Mucosa of gallbladder (tissue), 1 donor: ENCODE measurements at regions not wholly inside any gene's neighbourhood (a gene's known extent, or its start where the extent isn't known, plus 50 kb on each side); places are given as distances from the start of the nearest gene placed in this dataset.

Experiments used
- DNase-seq: peaks from one replicate; pipeline ENCODE4 v3.0.0-alpha.2; 2020; ENCODE audit warnings: low spot score
- donor health status: DM: no; HTN: no; CAD: no.

- DNase-seq = no peak
These were observed 181.0 kb downstream of the AASDH start for GRCh38 chr4:56206258-56206657.

DNA sequence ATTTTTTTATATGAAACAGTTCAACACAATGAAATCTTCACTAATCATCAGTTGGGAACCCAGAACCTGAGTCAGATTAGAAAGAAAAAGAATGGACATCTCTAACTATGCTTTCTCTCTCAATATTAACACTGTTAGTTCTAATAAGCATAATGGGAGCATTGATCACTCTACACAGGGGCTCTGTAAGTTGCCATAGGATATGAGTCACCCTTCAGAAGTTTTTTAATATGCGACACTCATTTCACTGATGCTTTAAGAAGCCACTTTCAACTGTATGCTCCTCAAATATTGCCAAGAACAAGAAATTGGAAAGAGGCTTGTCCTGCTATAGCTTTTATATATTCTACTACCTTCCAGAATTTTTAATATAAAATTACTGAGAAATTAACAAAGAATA is 187.0 kb downstream of the AASDH start:
- DNase-seq = no peak

DNA sequence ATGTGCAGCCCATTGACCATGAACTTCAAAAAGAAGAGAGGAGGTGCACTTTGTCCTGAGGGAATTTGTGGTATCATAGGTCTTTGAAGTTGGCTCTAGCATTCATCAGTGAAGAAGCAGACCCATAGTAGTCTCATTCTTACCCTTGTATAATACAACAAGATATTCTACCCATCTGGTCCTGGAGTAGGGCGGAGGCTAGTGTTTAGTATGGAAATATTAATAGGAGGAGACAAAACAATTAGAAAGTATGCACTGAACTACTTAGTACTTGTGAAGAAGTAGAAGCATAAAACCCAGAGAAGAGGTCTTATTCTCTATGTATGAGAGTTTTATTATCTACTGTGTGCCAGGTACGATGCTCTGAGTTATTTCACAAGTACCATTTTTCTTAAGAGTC is 189.0 kb downstream of the AASDH start:
- no peak for DNase-seq

- DNase-seq = no peak
These were observed 189.9 kb downstream of the AASDH start for GRCh38 chr4:56197387-56197786.

- DNase-seq = no peak
These were observed 192.3 kb downstream of the AASDH start for GRCh38 chr4:56195025-56195424.

DNA sequence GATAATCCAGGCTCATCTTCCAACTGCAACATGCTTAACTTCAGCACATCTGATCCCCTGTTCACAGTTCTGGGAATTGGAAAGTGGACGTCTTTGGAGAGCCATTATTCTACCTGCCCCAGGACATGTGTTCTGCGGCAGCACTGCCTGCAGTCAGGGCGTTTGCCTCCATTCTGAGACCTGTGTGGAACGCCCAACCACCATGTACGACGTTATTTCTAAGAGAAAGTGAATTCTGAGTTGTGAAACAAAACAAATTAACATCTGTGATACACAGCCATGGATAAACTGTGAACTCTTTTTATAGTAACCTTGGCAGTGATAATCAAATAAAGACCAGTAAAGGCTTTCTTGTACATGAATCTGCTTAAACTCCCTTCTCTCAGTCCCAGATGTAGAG is 195.8 kb downstream of the AASDH start:
- no peak for DNase-seq

- no peak for DNase-seq
These were observed 199.6 kb downstream of the AASDH start for GRCh38 chr4:56187688-56188087.

GRCh38 chr4:56186808-56187523 is 200.3 kb downstream of the AASDH start:
- no peak for DNase-seq

DNA sequence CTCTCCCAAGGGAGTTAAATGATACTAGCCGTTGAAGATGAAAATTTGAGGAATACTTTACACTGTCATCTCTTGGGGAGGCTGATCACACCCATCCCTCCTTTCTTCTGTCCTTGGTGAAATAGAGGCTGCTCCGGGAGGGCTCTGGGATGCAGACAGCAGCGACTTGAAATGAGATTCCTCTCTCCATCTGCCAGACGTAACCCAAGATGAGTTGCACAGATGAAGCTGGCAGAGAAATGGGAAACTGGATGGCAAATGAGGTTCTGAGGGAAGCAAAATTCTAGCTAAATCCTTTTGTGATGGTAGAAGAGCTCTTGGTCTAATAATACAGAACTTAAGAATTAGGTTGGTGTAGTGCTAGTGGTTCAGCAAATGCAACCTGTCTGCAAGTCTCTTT is 201.4 kb downstream of the AASDH start:
- no peak for DNase-seq

DNA sequence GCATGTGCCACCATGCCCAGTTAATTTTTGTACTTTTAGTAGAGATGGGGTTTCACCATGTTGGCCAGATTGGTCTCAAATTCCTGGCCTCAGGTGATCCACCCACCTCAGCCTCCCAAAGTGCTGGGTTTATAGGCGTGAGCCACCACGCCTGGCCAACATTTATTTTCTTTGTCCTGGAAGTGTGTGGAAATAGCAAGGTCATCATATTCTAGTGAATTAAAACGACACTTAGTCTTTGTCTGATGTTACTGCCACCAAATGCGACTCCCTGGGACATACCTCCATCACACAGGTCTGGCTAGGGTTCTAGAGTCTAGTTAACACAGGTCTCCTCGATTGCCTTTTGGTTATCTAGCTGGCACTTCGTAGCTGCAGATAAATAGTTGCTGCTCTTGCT is 203.1 kb downstream of the AASDH start:
- no peak for DNase-seq

DNA sequence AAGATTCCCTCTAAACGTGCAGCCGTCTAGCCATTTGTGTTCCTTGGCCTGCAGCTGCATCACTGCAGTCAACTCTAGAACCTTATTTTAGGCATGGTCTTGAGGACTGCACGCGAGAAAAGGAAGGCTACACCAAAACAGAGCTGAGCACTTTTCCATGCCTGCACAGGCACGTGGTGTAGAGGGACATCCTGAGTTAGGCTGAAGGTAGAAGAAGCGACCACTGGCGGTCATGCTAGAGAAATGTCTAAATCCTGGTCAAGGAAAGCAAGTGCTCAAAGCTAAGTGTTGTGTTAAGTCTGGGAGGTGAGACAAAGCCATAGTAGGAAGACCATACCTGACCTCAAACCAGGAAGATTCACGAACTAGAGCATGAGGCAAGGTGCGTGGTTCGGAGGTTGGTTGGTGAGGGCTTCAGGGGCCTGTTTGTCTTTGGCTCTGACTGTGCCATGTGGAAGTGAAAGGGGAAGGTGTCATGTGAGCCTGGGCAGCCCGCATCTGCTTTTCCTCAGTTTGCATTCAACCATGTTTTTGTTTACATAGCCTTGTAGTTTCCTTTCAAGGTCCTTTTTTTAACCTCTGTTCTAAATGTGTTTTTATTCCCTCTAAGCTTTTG is 203.8 kb downstream of the AASDH start:
- no peak for DNase-seq

GRCh38 chr4:56182356-56182755 is 204.9 kb downstream of the AASDH start:
- DNase-seq = no peak

- no peak for DNase-seq
These were observed 205.9 kb downstream of the AASDH start for GRCh38 chr4:56181140-56181953.

DNA sequence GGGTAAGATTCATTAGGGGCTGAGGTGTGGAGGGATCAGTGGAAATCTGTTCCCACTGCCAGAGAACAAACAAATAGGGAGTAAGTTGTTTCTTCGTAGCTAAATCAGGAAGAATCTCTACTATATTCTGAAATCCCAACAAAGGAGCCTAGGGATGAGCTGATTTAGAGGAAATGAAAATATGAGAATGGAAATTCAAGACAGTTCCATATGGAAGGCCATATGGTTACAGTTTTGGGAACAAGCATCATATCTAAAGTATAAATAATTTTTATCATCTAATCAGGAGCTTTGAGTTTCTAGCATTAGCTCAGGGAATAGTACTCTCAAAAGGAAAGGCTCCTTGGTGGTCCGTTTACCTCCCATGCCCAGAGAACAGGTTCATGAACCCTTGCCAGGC is 218.2 kb downstream of the AASDH start:
- DNase-seq = no peak

DNA sequence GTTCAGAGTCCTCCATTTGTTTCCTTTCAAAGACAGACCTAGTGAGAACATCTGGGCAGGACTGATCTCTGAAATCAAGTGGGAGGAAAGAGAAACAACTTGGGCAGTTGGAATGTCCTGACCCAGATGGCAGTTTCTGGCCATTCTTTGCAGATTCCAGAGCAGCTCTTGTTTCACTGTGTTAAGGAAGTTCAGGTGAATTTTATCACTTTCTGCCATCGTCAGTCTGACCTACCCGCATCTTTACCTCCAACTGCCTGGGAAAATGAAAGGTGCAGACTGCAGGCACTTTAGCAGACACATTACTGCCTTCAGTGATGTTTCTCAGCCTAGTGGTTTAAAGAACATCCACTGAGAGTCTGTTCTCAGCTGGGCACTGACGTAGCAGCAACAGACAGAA is 216.2 kb downstream of the CEP135 start:
- DNase-seq = no peak

DNA sequence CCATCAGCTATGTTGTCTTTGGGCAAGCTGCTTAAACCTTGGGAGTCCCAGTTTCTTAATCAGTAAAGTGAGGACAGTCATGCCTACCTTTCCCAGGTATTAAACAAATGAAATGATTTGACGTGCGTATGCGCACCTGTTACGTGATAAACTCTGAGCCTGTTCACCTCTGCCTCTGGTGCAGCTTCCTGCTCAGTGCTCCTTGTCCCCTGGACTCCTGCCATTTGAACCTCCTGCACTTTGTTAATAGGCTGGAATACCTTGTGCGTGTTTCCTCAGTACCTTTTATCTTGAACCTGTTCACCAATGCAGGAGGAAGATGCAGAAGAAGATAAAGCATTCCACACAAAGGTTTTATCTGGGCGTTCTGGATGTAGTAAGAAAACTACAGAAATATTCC is 211.9 kb downstream of the CEP135 start:
- DNase-seq = peak; percentile 71

DNA sequence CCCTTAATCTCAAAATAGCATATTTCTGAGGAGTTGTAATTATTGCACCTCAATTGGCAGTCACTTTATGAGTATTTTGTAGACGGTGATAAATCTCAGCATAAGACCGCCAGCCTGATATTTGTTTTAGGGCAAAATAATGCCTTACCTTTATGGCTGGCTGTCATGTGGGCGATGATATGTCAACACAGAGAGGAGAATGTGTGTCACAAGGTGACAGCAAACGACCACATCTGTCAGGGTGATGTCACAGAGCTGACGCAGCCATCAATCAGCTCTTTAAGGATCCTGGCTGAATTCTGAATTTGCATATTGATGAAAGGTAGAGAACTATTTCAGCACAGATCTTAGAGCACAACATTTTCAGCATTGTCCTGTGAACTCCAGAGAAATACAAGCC is 209.7 kb downstream of the CEP135 start:
- no peak for DNase-seq

- no peak for DNase-seq
These were observed 207.4 kb downstream of the CEP135 start for GRCh38 chr4:56156141-56156540.

DNA sequence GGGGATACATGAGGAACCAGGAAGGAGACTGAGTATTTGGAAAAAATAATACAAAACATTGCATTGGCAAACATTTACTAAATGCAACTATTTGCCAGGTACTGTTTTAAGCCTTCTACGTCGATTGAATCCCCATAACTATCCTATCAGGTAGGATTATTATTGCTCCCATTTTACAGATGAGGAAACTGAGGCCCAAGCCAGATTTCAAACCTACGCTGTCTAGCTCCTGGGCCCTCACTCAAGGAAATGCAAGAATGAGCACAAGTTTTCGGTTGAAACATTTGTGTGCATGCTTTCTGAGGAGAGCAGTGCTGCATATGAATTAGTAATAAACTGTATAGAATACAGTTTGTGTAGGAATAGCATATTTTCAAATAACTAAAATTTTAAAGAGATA is 206.7 kb downstream of the CEP135 start:
- no peak for DNase-seq

DNA sequence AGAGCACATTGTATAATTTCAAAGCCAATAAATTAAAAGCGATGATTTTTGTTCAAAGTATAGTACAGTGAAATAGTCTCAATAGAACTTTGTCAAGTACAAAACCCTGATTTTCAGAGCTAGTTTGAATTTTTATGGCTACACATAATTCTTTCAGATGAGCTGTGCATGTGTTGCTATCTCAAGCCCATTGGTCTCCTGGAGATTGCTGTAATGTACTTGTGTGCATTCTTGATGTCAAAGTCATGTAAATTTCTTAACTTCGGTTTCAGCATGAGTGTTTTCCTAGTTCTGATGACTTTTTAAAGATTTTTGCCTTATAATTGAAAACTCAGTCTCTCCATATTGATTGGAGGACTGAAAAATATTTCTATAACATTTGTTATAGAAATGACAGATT is 200.8 kb downstream of the CEP135 start:
- no peak for DNase-seq

DNA sequence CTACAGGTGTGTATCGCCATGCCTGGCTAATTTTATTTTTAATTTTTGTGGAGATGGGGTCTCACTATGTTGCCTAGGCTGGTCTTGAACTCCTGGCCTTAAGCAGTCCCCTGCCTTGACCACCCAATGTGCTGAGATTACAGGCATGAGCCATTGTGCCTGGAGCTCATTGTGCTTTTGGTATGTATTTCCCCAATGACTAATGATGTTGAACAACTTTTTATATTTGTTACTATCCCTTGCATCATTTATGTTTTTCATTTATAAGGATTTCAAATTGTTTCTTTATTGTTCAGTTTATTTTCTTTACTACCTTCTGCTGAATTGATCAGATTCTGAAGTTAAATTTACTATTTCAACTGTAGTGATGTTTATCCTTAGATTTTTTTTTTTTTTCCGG is 199.7 kb downstream of the CEP135 start:
- DNase-seq = no peak

DNA sequence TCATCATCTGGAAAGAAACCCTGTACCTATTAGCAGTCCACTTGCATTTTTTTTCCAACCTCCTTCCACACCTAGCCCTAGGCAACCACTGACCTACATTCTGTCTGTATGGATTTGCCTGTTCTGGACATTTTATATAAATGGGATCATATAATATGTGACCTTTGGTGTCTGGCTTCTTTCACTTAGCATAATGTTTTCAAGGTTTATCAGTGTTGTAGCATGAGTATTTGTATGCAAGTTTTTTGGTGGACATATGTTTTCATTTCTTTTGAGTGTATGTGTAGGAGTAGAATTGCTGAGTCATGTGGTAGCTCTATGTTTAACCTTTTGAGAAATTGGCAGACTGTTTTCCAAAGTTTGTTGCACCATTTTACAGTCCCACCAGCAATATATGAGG is 198.6 kb downstream of the CEP135 start:
- no peak for DNase-seq

GRCh38 chr4:56146956-56147355 is 198.2 kb downstream of the CEP135 start:
- DNase-seq = no peak
